ENCODE measurements at regions not wholly inside any gene's neighbourhood (a gene's known extent, or its start where the extent isn't known, plus 50 kb on each side); places are given as distances from the start of the nearest gene placed in this dataset.

DNA sequence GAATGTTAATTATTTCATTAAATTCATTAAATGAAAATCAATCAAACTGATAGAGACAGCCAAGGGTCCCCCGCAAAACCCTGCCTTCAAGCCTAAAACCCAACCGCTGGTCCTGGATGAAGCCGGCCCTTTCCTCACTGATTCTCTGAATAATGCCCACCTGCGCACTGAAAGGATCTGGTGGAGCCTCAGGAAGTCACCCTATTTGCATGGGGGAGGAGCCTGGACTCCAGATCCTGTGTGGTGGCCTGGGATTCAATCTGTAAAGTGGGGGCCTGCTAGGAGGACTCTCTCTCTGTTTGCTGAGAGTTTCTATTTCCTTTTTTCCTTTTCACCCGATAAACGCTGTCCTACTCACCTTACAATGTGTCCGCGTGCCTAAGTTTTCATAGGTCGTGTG is 97.9 kb upstream of the ADAMTS3 start:
- no peak for TF ChIP-seq EZH2 (IDR thresholded peaks at IDR 0.05; ENCODE audit: insufficient read depth, poor library complexity, severe bottlenecking)
- no peak for TF ChIP-seq EZH2phosphoT487 (IDR thresholded peaks at IDR 0.05; ENCODE audit: insufficient read depth, low read depth)
